AML-193 (cell line): ENCODE measurements at regions not wholly inside any gene's neighbourhood (a gene's known extent, or its start where the extent isn't known, plus 50 kb on each side); places are given as distances from the start of the nearest gene placed in this dataset.

ENCODE experiments used
- DNase-seq, 2 experiments: peaks; one replicate each; lab custom pipeline; 2025; lab: John Stamatoyannopoulos, UW

DNA sequence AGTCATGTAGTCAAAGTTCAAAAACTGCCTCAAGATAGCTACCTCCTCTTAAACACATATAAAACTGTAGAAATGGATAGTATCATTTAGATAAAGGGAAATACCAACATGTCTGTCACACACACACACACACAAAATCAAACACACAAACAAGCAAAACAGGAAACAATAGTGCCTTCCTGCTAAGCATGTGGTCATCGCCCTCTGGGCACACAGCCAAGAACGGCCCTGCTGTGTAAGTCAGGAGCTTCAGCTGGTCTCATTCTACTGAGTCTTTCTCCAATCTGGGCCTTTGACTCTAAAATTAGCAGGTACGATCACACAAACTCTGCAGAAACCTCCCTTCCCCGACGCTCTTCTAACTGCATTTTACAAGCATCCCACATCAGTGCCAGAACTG lies 272.2 kb upstream of the CHRNA7 start:
- DNase-seq: no peak

DNA sequence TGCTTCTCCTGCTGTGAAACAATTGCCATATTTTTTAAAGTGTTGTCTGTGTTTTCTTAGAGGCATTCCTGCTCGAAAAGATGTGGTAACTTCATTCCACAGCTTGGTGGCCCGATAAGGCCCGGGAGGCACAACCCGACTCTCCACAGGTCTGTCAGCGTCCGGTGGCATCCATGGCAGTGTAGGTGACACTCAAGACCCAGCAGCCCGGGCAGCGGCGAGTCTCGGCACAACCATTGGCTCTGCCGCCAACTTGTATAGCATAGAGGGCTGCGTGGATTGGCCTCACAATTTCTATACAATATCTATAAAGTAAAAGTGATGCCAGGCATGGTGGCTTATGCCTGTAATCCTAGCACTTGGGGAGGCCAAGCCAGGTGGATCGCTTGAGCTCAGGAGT lies 262.3 kb upstream of the CHRNA7 start:
- DNase-seq: no peak

DNA sequence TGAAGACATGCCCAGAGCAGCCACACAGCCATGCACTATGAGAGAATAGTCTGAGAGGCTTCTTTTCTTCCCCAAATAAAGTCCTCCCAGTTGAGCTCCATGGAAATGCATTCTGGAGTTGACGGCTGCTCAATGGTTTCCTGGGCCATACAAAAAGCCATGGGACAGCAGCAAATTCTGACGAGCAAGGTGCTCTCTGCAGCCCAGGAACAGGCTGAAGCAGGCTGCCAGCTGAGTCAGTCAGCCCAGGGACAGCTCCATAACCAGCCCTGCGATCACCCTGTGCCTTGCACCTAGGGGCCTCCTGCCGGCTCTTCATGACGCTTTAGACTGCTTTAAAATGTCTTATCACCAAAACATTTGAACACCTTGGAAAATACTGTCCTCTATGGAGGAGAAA lies 256.3 kb upstream of the CHRNA7 start:
- DNase-seq: no peak

DNA sequence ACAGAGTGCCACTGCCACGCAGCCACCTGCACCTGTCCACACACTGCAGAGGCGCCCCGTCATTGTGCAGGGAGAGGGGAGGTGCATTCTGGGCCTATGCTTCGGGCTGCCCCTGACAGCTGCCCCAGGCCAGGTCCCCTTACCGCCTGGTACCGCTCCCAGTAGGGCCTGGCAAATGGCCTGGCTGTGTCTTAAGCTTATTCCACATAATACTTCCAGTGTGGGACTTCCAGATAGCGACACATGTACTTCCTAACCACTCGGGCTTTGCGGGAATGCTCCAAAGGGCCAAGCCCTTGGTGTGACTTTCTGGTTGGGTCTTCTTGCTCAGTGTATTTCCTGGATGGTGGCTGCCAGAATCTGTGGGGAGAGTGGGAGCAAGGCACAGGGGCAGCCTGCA lies 254.3 kb upstream of the CHRNA7 start:
- DNase-seq: no peak

DNA sequence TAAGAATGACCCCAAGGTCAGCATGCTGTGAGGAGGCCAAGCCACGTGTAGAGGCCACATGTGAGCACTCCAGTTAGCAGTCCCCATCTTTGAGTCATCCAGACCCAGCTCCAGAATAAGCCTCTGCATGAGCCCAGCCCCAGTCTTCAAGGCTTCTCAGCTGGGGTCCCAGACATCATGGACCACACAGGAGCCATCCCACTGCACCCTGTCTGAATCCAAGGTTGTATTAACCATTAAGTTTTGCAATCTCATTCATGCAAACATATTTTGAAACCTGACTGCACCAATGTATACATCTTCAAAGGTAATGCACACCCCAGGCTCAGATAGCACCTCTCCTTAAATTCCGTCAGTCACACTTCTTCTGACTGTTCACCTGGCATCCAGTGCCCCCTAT lies 249.1 kb upstream of the CHRNA7 start:
- DNase-seq: no peak

DNA sequence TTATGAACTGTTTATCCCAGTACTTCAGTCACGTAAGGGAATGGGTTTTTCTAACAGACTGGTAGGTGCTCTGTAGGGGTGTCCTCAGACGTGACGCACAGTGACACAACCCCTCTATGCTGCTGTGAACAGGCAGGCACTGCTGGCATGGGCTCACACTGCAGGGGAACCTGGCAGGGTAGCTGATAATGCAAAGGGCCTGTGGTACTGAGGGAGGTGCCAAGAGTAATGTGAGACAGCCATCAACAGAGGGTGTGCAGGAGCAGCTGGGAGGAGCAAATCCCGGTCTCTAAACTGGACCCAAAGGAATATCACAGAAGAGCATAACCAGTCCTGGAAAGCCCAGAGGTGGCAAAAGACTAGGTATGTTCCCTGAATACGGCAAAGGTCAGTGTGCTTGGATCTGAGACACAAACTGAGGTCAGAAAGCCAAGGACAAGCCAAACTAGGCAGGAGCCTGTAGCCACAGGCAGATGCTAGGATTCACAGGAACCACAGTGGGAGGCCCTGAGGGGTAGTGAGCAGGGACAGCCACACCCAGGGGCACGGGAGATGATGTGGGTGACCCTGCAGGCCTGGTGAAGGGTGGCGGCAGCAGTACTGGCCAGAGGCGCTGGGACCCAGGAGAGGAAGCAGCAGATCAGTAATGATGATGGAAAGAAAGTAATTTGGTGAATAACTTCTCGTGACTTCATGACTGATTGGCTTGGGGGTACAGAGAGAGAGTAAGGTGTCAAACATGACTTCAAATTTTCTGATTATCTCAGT lies 248.1 kb upstream of the CHRNA7 start:
- DNase-seq: no peak

DNA sequence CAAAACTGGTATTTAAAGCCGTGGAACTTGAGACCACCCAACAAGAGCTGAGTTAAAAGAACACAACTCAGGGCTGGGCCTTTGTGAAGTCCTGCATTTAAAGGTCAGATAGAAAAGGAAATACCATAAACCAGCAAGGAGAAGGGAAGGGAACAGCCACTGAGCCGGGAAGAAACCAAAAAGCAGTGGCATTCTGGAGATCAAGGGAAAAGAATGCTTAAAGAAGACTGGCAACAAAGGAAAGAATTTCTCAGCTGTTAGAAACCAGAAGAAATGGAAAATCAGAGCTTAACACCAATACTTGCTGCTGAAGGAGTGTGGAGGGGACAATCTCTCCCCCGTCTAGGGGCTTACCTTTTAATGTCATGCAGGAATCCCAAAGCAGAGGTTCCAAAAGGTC lies 247.4 kb upstream of the CHRNA7 start:
- no peak for DNase-seq

DNA sequence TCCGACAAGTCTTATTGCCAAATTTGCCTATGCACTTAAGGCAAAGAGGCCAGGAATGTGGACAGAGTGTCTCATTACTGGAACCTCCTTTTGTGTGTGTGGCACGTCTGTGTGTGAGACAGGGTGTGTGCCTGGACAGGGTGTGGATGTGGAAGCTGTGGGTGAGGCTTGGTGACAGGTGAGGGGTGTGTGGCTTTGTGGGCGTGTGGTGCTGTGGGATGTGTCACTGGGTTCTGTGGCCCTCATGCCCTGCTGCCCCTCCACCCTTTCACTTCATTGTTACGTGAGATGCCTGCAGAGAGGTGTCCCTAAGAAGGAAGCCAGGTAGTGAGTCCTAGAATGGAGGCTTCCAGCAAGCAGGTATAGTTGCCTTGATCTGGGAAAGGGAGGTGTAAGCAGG lies 244.0 kb upstream of the CHRNA7 start:
- DNase-seq: no peak

DNA sequence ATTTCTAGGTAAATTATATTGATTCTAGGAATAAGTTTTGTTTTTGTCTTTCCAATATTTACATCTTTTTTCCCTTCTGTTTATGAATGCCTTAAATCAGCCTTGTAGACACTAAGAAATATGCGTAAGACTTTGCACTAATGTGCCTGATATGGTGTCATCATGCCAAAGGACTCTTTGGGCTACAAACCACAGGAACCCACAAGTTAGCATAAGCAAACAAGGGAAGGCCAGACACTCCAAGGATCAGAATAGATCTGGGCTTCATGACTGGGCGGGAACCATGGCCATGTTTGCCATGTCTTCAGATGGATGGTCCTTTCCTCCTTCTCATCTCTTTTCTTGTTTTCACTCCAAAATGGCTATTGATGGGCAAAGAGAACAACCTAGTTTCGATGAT lies 242.2 kb upstream of the CHRNA7 start:
- DNase-seq: no peak

DNA sequence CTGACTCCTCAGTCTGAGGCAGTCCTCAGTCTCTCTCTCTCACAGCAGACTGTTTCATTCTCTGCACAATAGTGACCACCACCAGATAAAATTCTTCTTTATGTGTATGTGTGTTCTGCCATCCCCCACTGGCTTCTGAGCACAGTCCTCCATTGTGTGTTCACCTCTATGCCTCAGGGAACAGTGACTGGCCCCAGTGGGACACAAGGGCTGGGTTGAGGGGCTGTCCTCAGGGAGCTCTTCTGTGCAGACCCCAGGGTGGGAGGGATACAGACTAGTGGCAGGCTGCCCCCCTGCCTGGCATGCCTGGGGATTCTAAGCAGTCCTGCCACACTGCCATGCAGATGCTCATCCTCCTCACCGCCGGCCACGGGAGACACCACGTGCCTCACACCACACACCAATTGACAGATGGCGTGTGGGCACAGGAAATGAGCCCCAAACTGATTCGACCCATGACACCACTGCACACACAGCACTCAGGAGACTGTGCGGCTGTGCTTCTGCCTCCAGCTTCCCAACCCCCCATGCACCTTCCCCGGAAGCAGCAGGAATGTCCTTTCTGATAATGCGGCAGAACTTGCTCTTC lies 237.6 kb upstream of the CHRNA7 start:
- DNase-seq: no peak

DNA sequence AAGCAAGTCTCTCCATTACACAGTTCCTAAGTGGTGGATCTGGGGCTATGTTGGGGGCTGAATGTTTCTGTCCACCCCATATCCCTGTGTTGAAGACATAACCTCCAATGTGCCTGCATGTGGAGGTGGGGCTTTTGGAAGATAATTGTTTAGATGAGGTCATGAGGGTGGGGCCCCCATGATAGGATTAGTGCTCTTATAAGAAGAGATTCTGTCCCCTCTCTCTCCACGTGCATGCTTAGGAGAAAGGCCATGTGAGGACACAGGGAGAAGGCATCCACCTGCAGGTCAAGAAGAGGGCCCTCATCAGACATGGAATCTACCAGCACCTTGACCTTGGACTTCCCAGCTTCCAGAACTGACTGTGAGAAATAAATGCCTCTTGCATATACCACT lies 231.0 kb upstream of the CHRNA7 start:
- DNase-seq: no peak

DNA sequence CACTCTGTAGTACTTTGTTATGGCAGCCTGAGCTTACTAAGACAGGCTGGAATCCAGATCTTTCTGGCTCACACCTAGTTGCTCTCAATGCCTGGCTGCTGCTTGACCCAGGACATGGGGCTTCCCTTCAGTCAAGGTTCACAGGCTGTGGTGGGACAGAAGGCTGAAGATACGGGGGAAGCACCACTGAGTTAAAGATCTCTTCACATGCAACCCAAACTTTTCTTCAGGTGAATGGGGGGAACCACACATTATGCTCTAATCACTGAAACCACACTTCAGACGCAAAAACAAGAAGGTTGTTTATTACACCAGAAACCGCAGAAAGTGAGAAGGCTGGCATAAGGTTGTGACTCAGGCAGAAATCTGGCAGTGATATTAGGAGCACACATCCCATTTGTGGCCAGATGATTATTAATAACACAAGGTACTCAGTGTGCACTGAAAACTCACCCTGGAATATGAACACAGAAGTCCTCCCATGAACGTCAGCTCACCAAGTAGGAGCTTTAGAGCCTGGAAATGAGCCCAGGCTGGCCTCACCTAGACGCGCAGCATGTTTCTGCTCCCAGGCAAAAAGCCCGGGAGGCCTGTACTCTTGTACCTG lies 230.5 kb upstream of the CHRNA7 start:
- DNase-seq: no peak

DNA sequence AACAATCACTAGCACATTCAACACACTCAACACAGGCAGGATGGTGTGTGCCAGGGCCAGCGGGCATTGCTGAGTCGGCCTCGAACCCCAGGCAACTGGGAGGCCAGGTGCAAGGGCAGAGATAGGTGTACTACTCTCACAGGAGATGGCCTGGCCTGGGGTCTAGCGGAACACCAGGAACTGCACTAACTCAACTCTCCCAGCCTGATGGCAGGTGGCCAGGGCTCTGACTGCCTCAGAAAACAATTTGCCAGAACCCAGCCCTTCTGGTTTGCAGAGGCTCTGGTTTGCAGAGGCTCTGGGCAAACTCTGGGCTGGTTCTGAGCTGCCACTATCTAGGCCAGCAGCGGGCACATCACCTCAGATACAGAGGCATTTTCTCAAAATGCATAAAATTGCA lies 229.2 kb upstream of the CHRNA7 start:
- no peak for DNase-seq

DNA sequence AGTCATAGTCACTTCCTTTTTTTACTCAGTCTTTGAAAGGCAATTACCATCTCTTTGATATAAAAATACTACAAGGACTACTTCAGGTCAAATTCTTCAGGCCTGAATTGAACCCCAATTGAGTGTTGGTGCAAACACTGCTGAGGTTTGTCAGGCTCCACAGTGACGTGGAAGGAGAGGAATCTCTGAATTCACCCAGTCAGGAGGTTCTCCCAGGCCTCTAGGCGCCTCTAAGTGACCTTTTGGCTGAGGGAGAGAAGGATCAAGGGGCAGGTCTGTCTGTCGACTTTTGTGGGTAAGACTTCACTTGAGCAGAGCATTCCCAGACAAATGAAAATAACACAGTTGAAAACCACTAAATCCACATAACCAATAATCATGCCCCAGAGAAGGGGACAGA lies 227.6 kb upstream of the CHRNA7 start:
- no peak for DNase-seq

DNA sequence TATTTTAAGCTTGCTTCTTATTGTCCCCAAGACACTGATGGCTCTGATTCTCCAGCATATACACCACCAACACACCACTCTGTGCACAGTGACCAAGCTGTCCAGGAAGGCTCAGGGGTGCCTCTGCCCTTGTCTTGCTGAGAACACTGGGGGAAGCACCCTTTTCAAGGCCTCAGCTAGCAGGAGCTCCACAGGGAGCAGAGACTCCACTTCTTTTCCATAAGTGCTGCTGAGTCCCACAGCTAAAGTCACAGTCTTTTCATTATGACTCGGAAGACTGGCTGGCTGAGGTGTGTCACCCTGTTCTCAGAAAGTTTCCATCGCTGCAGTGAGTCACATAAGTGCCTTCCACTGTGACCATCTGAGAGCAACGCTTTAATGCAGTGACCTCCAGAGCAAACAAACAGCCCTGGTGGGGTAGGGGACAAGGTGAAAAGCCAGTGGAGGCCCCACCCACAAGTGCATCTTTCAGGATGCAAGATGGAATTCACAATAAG lies 226.9 kb upstream of the CHRNA7 start:
- DNase-seq: no peak

DNA sequence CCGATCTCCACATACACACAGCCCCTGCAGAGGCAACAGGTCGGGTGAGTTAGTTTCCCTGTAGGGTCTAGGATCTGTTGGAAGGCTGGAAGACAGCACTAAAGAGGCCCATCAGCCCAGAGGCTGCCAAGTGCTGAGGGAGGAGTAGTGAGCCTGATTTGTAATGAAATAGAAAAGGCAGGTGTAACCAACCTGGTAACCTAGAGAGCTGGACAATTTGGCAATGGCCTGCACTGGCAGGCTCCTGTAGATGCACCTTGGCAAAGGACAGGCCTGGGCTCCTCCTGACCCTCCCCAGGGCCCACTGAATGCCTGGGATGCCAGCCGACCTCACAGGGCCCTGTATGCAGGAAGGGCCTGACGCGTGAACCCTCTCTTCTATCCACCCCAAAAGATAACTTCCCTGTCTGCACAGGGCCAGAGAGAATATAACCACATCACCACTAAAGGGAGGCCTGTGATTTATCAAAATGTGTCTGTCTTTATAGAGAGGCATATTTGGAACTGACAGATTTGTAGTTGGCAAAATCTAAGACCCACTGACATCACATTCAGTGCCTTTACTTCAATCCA lies 225.1 kb upstream of the CHRNA7 start:
- no peak for DNase-seq

DNA sequence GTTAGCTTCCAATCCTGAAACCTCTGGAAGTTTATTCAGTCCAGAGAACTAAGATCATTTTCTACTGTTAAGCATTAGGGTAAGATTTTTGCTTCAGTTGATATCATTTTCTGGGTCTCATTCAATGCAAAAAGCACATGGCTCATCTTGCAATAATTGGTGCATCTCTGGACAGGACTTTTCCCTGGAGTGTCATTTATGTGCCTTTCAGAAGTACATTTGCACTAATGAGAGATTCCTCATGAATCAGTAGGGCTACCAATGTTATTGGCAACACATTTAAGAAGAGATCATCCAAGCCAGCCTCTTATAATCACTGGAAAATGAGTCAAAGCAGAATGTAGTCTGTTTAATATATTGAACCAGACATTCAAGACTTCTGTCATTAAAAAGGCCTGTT lies 224.2 kb upstream of the CHRNA7 start:
- no peak for DNase-seq

DNA sequence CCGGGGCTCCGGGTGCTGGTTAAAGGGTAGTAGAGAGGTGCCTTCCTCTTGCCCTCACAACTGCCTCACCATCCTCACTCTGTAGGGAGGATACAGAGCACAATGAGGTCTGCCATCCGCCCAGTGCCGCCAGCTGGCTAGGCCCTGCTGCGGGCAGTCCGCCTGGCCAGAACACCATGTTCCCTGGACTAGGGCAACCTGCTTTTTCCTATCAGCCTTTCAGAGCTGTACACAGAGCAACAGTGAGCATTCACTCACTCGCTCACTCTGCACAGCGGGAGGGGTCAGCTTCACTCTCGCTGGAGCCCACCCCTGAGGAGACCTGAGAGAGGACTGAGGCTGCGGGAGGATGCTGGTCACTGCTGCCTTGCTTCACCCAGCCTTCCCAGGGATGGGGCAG lies 218.7 kb upstream of the CHRNA7 start:
- DNase-seq: no peak

DNA sequence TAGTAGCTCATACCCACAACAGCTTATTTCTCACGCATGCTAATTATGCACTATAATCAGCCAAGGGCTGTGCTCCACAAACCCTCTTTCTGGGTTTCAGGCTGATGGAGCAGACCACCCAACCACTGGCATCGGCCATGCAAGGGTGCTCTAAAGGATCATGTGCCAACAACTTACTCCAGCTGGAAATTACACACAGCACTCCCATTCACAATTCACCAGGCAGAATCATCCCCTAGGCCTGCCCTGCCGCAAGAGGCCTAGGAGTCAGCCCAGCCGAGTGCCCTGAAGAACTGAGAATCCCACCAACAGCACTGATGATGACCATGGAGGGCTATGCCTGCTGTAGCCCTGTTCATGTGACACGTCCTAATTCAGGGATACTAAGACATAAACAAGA lies 216.2 kb upstream of the CHRNA7 start:
- no peak for DNase-seq

DNA sequence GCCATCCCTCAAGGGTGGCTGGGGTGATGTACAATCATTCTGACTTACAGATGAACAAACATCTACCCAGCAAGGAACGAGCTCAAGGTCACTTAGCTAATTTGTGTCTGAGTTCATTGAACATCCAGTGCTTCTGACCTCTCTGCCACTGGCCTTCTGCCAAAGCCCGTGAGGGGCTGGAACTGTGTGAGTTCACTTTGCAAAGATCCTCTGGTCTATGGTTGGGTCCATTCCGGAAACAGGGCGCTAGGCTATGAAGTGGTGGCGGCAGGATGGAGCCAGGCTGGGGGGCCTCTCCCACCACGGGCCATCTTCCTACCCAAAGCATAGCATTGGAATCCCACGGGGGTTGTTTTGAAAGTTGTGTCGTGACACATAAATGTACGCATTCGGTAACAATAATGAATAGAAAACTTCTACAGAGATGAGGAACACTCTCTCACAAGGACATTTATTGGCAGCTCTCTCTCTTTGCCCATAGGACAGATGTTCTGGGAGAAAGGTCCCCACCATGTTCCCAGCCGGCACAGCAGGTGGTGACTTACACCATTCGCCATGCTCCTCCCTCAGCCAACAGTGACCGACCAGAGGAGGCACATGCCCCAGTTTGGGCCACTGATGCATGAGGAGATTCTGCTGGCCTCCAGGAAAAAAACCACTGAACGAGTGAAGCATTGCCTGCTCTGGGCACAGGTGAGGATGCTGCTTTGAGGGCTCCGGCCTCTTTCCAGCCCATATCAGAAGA lies 214.7 kb upstream of the CHRNA7 start:
- no peak for DNase-seq

DNA sequence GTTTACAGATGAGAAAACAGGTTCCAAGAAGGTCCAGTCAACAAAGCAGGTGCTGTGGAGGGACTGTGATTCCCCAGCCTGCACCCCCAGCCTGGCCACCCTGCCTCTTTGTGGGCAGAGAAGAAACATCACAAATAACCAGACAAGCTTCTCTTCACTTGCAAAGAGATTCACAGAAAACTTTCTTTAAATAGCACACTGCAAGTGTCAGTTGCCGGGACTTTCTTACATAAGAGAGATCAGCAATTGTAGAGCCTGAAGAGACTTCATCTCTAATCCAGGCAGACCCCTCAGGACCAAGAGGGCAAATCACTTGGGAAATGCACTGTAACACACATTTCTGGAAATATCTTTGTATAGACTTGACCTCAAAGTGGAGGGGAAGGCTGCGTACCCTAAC lies 207.9 kb upstream of the CHRNA7 start:
- no peak for DNase-seq

DNA sequence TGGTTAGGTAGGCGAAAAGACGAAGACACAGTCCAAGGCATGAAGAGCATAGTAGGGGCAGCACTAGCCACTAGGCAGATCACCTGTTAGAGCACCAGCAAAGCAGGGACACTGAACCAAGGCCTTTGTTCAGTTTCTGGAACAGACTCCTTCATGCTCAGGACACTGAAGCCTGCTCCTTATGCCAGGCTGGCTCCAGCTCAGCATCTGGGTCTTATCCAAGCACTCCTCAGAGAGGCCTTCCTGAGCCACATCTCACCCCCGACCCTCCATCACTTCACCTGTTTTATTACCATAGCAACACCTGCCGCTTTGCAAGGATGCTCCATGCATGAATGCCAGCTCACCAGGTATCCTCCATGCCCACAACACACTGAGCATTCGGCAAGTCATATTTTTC lies 206.3 kb upstream of the CHRNA7 start:
- no peak for DNase-seq

DNA sequence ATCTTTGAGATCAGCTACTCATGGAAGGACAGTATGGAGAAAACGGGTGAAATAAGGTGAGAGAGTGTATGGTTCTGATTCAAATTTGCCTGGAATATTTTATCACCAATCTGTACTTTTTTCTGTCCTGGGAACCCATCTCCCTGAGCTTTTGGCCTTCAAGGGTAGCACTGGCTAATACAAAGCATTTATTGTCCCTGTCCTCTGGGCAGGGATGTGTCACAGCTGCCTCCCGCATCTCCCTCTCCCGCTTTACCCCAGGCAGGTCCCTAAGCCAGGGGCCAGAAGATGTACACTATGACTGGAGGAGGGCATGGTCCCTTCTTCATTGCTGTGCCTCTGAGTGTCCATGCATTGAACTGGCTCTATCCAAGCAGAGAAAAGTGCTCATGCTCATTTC lies 201.7 kb upstream of the CHRNA7 start:
- DNase-seq: no peak
